HG03103 (cell line): ENCODE measurements at regions not wholly inside any gene's neighbourhood (a gene's known extent, or its start where the extent isn't known, plus 50 kb on each side); places are given as distances from the start of the nearest gene placed in this dataset.

Experiments used
- ATAC-seq: cut with Tn5 transposase; IDR thresholded peaks from one replicate; pipeline ENCODE4 v1.9.1; 2021; ENCODE audit warnings: low read depth; ENCODE audit not compliant: unreplicated experiment

GRCh38 chr4:127210893-127211649, 421.7 kb upstream of the INTU start:
- ATAC-seq = no peak

GRCh38 chr4:127211650-127212560, 420.9 kb upstream of the INTU start:
- ATAC-seq = no peak

- no peak for ATAC-seq
These were observed 420.1 kb upstream of the INTU start for GRCh38 chr4:127212701-127213100.

- no peak for ATAC-seq
These were observed 418.7 kb upstream of the INTU start for GRCh38 chr4:127214016-127214415.

GRCh38 chr4:127214931-127215330, 417.8 kb upstream of the INTU start:
- no peak for ATAC-seq

- no peak for ATAC-seq
These were observed 415.0 kb upstream of the INTU start for GRCh38 chr4:127217586-127218229.

GRCh38 chr4:127219232-127219631, 413.5 kb upstream of the INTU start:
- ATAC-seq = no peak

- ATAC-seq = no peak
These were observed 408.2 kb upstream of the INTU start for GRCh38 chr4:127224556-127224955.

- ATAC-seq = no peak
These were observed 402.7 kb upstream of the INTU start for GRCh38 chr4:127229855-127230608.

- ATAC-seq = no peak
These were observed 395.9 kb upstream of the INTU start for GRCh38 chr4:127236889-127237288.

- ATAC-seq = no peak
These were observed 395.2 kb upstream of the INTU start for GRCh38 chr4:127237581-127237980.

GRCh38 chr4:127238956-127239475, 393.7 kb upstream of the INTU start:
- ATAC-seq = no peak

- no peak for ATAC-seq
These were observed 392.6 kb upstream of the INTU start for GRCh38 chr4:127239902-127240763.

- ATAC-seq = no peak
These were observed 392.0 kb upstream of the INTU start for GRCh38 chr4:127240764-127241105.

- no peak for ATAC-seq
These were observed 388.2 kb upstream of the INTU start for GRCh38 chr4:127244515-127244914.

GRCh38 chr4:127246963-127247952, 385.5 kb upstream of the INTU start:
- no peak for ATAC-seq

GRCh38 chr4:127249066-127249766, 383.5 kb upstream of the INTU start:
- no peak for ATAC-seq

- no peak for ATAC-seq
These were observed 383.0 kb upstream of the INTU start for GRCh38 chr4:127249767-127250108.
